Left colon (tissue), 2 donors: ENCODE measurements at regions not wholly inside any gene's neighbourhood (a gene's known extent, or its start where the extent isn't known, plus 50 kb on each side); places are given as distances from the start of the nearest gene placed in this dataset.

Experiments used
- ATAC-seq: fragments of 200-7000 bp; cut with Tn5 transposase; one replicate; pipeline ENCODE4 v1.9.1; 2020; ENCODE audit warnings: mild to moderate bottlenecking, moderate library complexity
- DNase-seq, 2 donors: peaks; one replicate each; pipeline ENCODE4 v3.0.0-alpha.2; 2020
- intact Hi-C, 2 donors: fragments of 100-400 bp; cut with DNase I in 1 of 2; cut with micrococcal nuclease in 1 of 2; formaldehyde crosslinking; loops; one replicate each; pipeline versions ENCODE4 v1.11.2 to v1.14.0; 2022; cut with DNase I, micrococcal nuclease
- donor health status: DM: no; HTN: no; CAD: no.
- donor health status: DM: yes; HTN: yes; CAD: no.

- intact Hi-C loops, result no loop called here
- no peak for ATAC-seq
- DNase-seq, result no peak
These were observed 1097.7 kb upstream of the C9orf72 start for GRCh38 chr9:28671000-28671399.

GRCh38 chr9:28678097-28678496, 1104.8 kb upstream of the C9orf72 start:
- intact Hi-C loops, result no loop called here
- ATAC-seq (no peak), DNase-seq (no peak)

GRCh38 chr9:28688172-28688571, 1114.9 kb upstream of the C9orf72 start:
- intact Hi-C loops, result no loop called here
- ATAC-seq (no peak), DNase-seq (no peak)

- DNase-seq, result no peak
- intact Hi-C loops, result loop anchor here in 1 of 2 donors (10.0 kb wide), 1 partner anchor 63 kb away; no protein-coding TSS in a partner anchor
- no peak for ATAC-seq
These were observed 1118.7 kb upstream of the C9orf72 start for GRCh38 chr9:28692012-28692411.

- intact Hi-C loops, result loop anchor here in 1 of 2 donors (10.0 kb wide), 1 partner anchor 58 kb away; no protein-coding TSS in a partner anchor
- DNase-seq (no peak), ATAC-seq (no peak)
These were observed 1123.7 kb upstream of the C9orf72 start for GRCh38 chr9:28696960-28697359.

- intact Hi-C loops, result loop anchor here in 1 of 2 donors (10.0 kb wide), 1 partner anchor 55 kb away; no protein-coding TSS in a partner anchor
- no peak for ATAC-seq
- DNase-seq, result no peak
These were observed 1126.4 kb upstream of the C9orf72 start for GRCh38 chr9:28699632-28700031.

GRCh38 chr9:28707616-28708015, 1134.3 kb upstream of the C9orf72 start:
- no peak for ATAC-seq
- no peak for DNase-seq
- intact Hi-C loops, result no loop called here

- intact Hi-C loops, result no loop called here
- no peak for DNase-seq
- no peak for ATAC-seq
These were observed 1140.9 kb upstream of the C9orf72 start for GRCh38 chr9:28714188-28714587.

- intact Hi-C loops, result no loop called here
- ATAC-seq (no peak), DNase-seq (no peak)
These were observed 1144.9 kb upstream of the C9orf72 start for GRCh38 chr9:28718226-28718625.

- intact Hi-C loops, result no loop called here
- no peak for ATAC-seq
These were observed 1147.5 kb upstream of the C9orf72 start for GRCh38 chr9:28720746-28721145.

GRCh38 chr9:28730111-28730510, 1156.8 kb upstream of the C9orf72 start:
- intact Hi-C loops, result no loop called here
- no peak for DNase-seq

More at GRCh38 chr9:28720746-28721145, 1147.5 kb upstream of the C9orf72 start:
- no peak for DNase-seq

GRCh38 chr9:28735738-28736342, 1162.6 kb upstream of the C9orf72 start:
- intact Hi-C loops, result no loop called here
- DNase-seq (no peak), ATAC-seq (no peak)

More at GRCh38 chr9:28730111-28730510, 1156.8 kb upstream of the C9orf72 start:
- ATAC-seq, result no peak

GRCh38 chr9:28741459-28741858, 1168.2 kb upstream of the C9orf72 start:
- ATAC-seq, result no peak
- intact Hi-C loops, result no loop called here

GRCh38 chr9:28747351-28747985, 1174.2 kb upstream of the C9orf72 start:
- ATAC-seq, result no peak
- intact Hi-C loops, result no loop called here
- DNase-seq, result no peak

More at GRCh38 chr9:28741459-28741858, 1168.2 kb upstream of the C9orf72 start:
- DNase-seq, result no peak

GRCh38 chr9:28750136-28750535, 1176.9 kb upstream of the C9orf72 start:
- no peak for ATAC-seq
- DNase-seq, result no peak
- intact Hi-C loops, result loop anchor here in 1 of 2 donors (10.0 kb wide), 1 partner anchor 55 kb away; no protein-coding TSS in a partner anchor

- ATAC-seq (no peak), DNase-seq (no peak)
- intact Hi-C loops, result loop anchor here in 1 of 2 donors (10.0 kb wide), 1 partner anchor 64 kb away; no protein-coding TSS in a partner anchor
These were observed 1185.1 kb upstream of the C9orf72 start for GRCh38 chr9:28758341-28758740.

- no peak for DNase-seq
- ATAC-seq, result no peak
- intact Hi-C loops, result loop anchor here in 1 of 2 donors (10.0 kb wide), 1 partner anchor 64 kb away; no protein-coding TSS in a partner anchor
These were observed 1185.7 kb upstream of the C9orf72 start for GRCh38 chr9:28758971-28759370.

- ATAC-seq (no peak), DNase-seq (no peak)
- intact Hi-C loops, result no loop called here
These were observed 1188.9 kb upstream of the C9orf72 start for GRCh38 chr9:28762167-28762566.

- ATAC-seq (no peak), DNase-seq (no peak)
- intact Hi-C loops, result no loop called here
These were observed 1191.3 kb upstream of the C9orf72 start for GRCh38 chr9:28764532-28764931.

GRCh38 chr9:28770226-28770625, 1196.9 kb upstream of the C9orf72 start:
- ATAC-seq, result no peak
- intact Hi-C loops, result no loop called here

More at GRCh38 chr9:28770226-28770625, 1196.9 kb upstream of the C9orf72 start:
- no peak for DNase-seq
